ENCODE measurements at regions not wholly inside any gene's neighbourhood (a gene's known extent, or its start where the extent isn't known, plus 50 kb on each side); places are given as distances from the start of the nearest gene placed in this dataset.

DNA sequence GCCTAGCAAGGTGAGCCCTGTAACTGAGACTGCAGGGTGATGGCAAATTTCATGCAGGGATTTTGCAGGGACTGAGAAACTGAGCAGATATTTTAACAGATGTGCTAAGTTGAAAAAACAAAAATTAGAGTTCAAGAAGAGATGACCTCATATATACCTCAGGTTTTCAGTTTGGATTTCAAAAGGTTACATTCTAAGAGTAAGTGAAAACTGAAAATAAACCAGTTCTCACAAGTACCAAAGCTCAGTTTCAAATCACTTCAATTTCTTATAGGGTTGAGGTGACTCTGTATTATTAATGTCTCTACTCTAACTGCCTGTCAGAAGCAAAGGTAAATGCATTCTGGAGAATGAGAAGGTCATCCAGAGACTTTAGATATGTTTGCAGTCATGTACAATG, 237.4 kb upstream of the VRK2 start:
- H3K79me2 ChIP-seq (ENCODE audit: insufficient read depth, low read length) = no peaks in the 10 kb centered on the region
- in situ Hi-C loops (cut with HindIII; ENCODE audit: extremely low pct_ligation_motif_present, low pct_unique_long_range_greater_than_20kb) (no loop called here), intact Hi-C loops (cut with micrococcal nuclease; ENCODE audit: unreplicated experiment) (no loop called here)
- TF ChIP-seq KDM6A (CRISPR knock-in tag; IDR thresholded peaks at IDR 0.05; ENCODE audit: low read depth) = no peak
- peak; percentile 8; the same call in 1 of the 2 replicates for TF ChIP-seq ATF7 (IDR thresholded peaks at IDR 0.05)
- no peak for TF ChIP-seq ATF7 (CRISPR knock-in tag; IDR thresholded peaks at IDR 0.05)
- no peaks in the 10 kb centered on the region for H3K27me3 ChIP-seq (ENCODE audit: control insufficient read depth in 1 of 2, insufficient read depth in 2 of 2, low read length in 2 of 2)
- ChIA-PET CTCF (ENCODE audit: low intra/inter-chr PET ratio, low total read pairs) (no interaction called here), POLR2A (no interaction called here)
- H3K9me3 ChIP-seq (ENCODE audit: low read length) = no peaks in the 10 kb centered on the region
- ATAC-seq (no peak), DNase-seq (ENCODE audit: low spot score) (no peak), FAIRE-seq (no peak)
- no peaks in the 10 kb centered on the region for H3K36me3 ChIP-seq (replicated peaks in 1 of 2; ENCODE audit: control insufficient read depth in 1 of 2, insufficient read depth in 2 of 2, low read length in 2 of 2)
- H4K20me1 ChIP-seq (ENCODE audit: insufficient read depth, low read length) = no peaks in the 10 kb centered on the region
- H3K27ac ChIP-seq (ENCODE audit: extremely low read length, insufficient read depth, low read length) = no peak overlapping the region
- no peaks in the 10 kb centered on the region for H3K4me1 ChIP-seq (ENCODE audit: insufficient read depth, low read length)
- BruUV-seq (replicated peaks) = no TSS peak
- no peak overlapping the region for H3K4me2 ChIP-seq (ENCODE audit: low read depth, low read length)
- H3K9ac ChIP-seq (ENCODE audit: insufficient read depth, low read depth, low read length) = no peak overlapping the region
- no peak overlapping the region for H3K4me3 ChIP-seq (replicated peaks in 1 of 3; ENCODE audit: insufficient read depth in 1 of 3, low read depth in 2 of 3, low read length in 3 of 3)
- H2AFZ ChIP-seq (ENCODE audit: low read length) = no peak overlapping the region

GRCh38 chr2:57821088-57821487, 225.5 kb upstream of the VRK2 start:
- Histone ChIP-seq H3K36me3 (replicated peaks in 1 of 2; ENCODE audit: control insufficient read depth in 1 of 2, insufficient read depth in 2 of 2, low read length in 2 of 2) (no peaks in the 10 kb centered on the region), H3K9me3 (ENCODE audit: low read length) (no peaks in the 10 kb centered on the region), H3K4me3 (replicated peaks in 1 of 3; ENCODE audit: insufficient read depth in 1 of 3, low read depth in 2 of 3, low read length in 3 of 3) (no peak overlapping the region), H3K9ac (ENCODE audit: insufficient read depth, low read depth, low read length) (no peak overlapping the region), H3K4me2 (ENCODE audit: low read depth, low read length) (no peak overlapping the region), H3K79me2 (ENCODE audit: insufficient read depth, low read length) (no peaks in the 10 kb centered on the region), H3K27ac (ENCODE audit: extremely low read length, insufficient read depth, low read length) (no peak overlapping the region), H2AFZ (ENCODE audit: low read length) (no peak overlapping the region), H3K27me3 (ENCODE audit: control insufficient read depth in 1 of 2, insufficient read depth in 2 of 2, low read length in 2 of 2) (no peaks in the 10 kb centered on the region), H4K20me1 (ENCODE audit: insufficient read depth, low read length) (no peaks in the 10 kb centered on the region), H3K4me1 (ENCODE audit: insufficient read depth, low read length) (no peaks in the 10 kb centered on the region)
- ATAC-seq (no peak), FAIRE-seq (no peak), DNase-seq (ENCODE audit: low spot score) (no peak)
- in situ Hi-C loops (cut with HindIII; ENCODE audit: extremely low pct_ligation_motif_present, low pct_unique_long_range_greater_than_20kb) (no loop called here), intact Hi-C loops (cut with micrococcal nuclease; ENCODE audit: unreplicated experiment) (no loop called here)
- no TSS peak for BruUV-seq (replicated peaks)
- CTCF ChIA-PET (ENCODE audit: low intra/inter-chr PET ratio, low total read pairs) = no interaction called here
- POLR2A ChIA-PET = no interaction called here
- 2% methylated on average over 1 of the region's 1 CpG for WGBS (ENCODE audit: low lambda C conversion rate)
- TF ChIP-seq ARHGAP35 (CRISPR knock-in tag; IDR thresholded peaks at IDR 0.05; ENCODE audit: borderline replicate concordance) (no peak), HCFC1 (IDR thresholded peaks at IDR 0.05; ENCODE audit: low read depth, low read length) (no peak), ZNF616 (CRISPR knock-in tag; IDR thresholded peaks at IDR 0.05; ENCODE audit: low read depth) (no peak), HNRNPUL1 (IDR thresholded peaks at IDR 0.05; ENCODE audit: low read depth, low read length) (no peak), ZNF136 (CRISPR knock-in tag; IDR thresholded peaks at IDR 0.05; ENCODE audit: low read depth) (no peak)
- TF ChIP-seq, protein P1, sequence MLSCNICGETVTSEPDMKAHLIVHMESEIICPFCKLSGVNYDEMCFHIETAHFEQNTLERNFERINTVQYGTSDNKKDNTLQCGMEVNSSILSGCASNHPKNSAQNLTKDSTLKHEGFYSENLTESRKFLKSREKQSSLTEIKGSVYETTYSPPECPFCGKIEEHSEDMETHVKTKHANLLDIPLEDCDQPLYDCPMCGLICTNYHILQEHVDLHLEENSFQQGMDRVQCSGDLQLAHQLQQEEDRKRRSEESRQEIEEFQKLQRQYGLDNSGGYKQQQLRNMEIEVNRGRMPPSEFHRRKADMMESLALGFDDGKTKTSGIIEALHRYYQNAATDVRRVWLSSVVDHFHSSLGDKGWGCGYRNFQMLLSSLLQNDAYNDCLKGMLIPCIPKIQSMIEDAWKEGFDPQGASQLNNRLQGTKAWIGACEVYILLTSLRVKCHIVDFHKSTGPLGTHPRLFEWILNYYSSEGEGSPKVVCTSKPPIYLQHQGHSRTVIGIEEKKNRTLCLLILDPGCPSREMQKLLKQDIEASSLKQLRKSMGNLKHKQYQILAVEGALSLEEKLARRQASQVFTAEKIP (CRISPR knock-in tag; IDR thresholded peaks at IDR 0.05; ENCODE audit: borderline replicate concordance) = no peak
- TF ChIP-seq, protein P2, sequence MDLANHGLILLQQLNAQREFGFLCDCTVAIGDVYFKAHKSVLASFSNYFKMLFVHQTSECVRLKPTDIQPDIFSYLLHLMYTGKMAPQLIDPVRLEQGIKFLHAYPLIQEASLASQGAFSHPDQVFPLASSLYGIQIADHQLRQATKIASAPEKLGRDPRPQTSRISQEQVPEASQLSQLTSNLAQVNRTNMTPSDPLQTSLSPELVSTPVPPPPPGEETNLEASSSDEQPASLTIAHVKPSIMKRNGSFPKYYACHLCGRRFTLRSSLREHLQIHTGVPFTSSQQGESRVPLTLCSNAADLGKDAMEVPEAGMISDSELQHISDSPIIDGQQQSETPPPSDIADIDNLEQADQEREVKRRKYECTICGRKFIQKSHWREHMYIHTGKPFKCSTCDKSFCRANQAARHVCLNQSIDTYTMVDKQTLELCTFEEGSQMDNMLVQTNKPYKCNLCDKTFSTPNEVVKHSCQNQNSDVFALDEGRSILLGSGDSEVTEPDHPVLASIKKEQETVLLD (CRISPR knock-in tag; IDR thresholded peaks at IDR 0.05; ENCODE audit: low read depth) = no peak
- TF ChIP-seq, protein P3, sequence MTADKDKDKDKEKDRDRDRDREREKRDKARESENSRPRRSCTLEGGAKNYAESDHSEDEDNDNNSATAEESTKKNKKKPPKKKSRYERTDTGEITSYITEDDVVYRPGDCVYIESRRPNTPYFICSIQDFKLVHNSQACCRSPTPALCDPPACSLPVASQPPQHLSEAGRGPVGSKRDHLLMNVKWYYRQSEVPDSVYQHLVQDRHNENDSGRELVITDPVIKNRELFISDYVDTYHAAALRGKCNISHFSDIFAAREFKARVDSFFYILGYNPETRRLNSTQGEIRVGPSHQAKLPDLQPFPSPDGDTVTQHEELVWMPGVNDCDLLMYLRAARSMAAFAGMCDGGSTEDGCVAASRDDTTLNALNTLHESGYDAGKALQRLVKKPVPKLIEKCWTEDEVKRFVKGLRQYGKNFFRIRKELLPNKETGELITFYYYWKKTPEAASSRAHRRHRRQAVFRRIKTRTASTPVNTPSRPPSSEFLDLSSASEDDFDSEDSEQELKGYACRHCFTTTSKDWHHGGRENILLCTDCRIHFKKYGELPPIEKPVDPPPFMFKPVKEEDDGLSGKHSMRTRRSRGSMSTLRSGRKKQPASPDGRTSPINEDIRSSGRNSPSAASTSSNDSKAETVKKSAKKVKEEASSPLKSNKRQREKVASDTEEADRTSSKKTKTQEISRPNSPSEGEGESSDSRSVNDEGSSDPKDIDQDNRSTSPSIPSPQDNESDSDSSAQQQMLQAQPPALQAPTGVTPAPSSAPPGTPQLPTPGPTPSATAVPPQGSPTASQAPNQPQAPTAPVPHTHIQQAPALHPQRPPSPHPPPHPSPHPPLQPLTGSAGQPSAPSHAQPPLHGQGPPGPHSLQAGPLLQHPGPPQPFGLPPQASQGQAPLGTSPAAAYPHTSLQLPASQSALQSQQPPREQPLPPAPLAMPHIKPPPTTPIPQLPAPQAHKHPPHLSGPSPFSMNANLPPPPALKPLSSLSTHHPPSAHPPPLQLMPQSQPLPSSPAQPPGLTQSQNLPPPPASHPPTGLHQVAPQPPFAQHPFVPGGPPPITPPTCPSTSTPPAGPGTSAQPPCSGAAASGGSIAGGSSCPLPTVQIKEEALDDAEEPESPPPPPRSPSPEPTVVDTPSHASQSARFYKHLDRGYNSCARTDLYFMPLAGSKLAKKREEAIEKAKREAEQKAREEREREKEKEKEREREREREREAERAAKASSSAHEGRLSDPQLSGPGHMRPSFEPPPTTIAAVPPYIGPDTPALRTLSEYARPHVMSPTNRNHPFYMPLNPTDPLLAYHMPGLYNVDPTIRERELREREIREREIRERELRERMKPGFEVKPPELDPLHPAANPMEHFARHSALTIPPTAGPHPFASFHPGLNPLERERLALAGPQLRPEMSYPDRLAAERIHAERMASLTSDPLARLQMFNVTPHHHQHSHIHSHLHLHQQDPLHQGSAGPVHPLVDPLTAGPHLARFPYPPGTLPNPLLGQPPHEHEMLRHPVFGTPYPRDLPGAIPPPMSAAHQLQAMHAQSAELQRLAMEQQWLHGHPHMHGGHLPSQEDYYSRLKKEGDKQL (CRISPR knock-in tag; IDR thresholded peaks at IDR 0.05; ENCODE audit: low read depth) = no peak
